HEK293 (cell line): ENCODE measurements at regions not wholly inside any gene's neighbourhood (a gene's known extent, or its start where the extent isn't known, plus 50 kb on each side); places are given as distances from the start of the nearest gene placed in this dataset.

Source experiments
- CTCF ChIA-PET: fragments of 350-600 bp; formaldehyde crosslinking; extraction: SDS; loops from one replicate; lab custom pipeline; 2021; ENCODE audit warnings: antibody characterized with exemption; lab: Yijun Ruan, JAX
- POLR2A ChIA-PET: fragments of 300-600 bp; formaldehyde crosslinking; extraction: SDS; loops from one replicate; lab custom pipeline; 2020; ENCODE audit warnings: antibody characterized with exemption, inconsistent platforms; lab: Yijun Ruan, JAX
- H3K27ac ChIP-seq: fragments of 200-500 bp; sonication (Bioruptor generic); 2 replicates; pipeline ENCODE4 v1.5.1; 2014; ENCODE audit warnings: low read depth, low read length, control low read depth, inconsistent platforms; ENCODE audit errors: extremely low read depth
- H3K36me3 ChIP-seq, 2 experiments: fragments of 200-500 bp in 1 of 2; sonication (Bioruptor generic) in 1 of 2; 1 replicate in 1 of 2; 2 replicates in 1 of 2; pipeline ENCODE4 v1.5.1; 2014 to 2017; ENCODE audit warnings: inconsistent platforms in 2 of 2, low read length in 2 of 2; ENCODE audit not compliant: control insufficient read depth in 2 of 2, insufficient read depth in 1 of 2
- H3K4me1 ChIP-seq: fragments of 200-500 bp; sonication (Bioruptor generic); 2 replicates; pipeline ENCODE4 v1.5.1; 2014; ENCODE audit warnings: mild to moderate bottlenecking, low read length, inconsistent platforms; ENCODE audit not compliant: control insufficient read depth, insufficient read depth
- H3K4me3 ChIP-seq: 2 replicates; pipeline ENCODE4 v1.5.1; 2011; ENCODE audit warnings: low read depth, mild to moderate bottlenecking, control low read depth, low read length, moderate library complexity
- H3K9me3 ChIP-seq: fragments of 200-500 bp; sonication (Bioruptor generic); 2 replicates; pipeline ENCODE4 v1.5.1; 2014; ENCODE audit warnings: low read depth, low read length, inconsistent platforms; ENCODE audit not compliant: control insufficient read depth, insufficient read depth
- GLI2 ChIP-seq: fragments of 450-650 bp; formaldehyde crosslinking; IDR thresholded peaks from 2 replicates; pipeline ENCODE4; 2017; ENCODE audit warnings: missing biosample characterization, missing genetic modification characterization, low read depth, borderline replicate concordance
- HOXD13 ChIP-seq: sonication (generic); formaldehyde crosslinking; IDR thresholded peaks from 2 replicates; pipeline ENCODE4 v1.8.0; 2022; ENCODE audit warnings: missing genetic modification reagents, borderline replicate concordance
- ZBTB48 ChIP-seq: fragments of 450-650 bp; formaldehyde crosslinking; IDR thresholded peaks from 2 replicates; pipeline ENCODE4 v1.5.1; 2016; ENCODE audit warnings: missing biosample characterization, missing genetic modification characterization
- ZEB2 ChIP-seq: fragments of 450-650 bp; formaldehyde crosslinking; IDR thresholded peaks from 2 replicates; pipeline ENCODE4 v1.5.1; 2016; ENCODE audit warnings: missing biosample characterization, missing genetic modification characterization
- ZNF140 ChIP-seq: fragments of 450-650 bp; formaldehyde crosslinking; IDR thresholded peaks from 2 replicates; pipeline ENCODE4 v1.5.1; 2016; ENCODE audit warnings: missing biosample characterization, missing genetic modification characterization
- ZNF16 ChIP-seq: fragments of 450-650 bp; formaldehyde crosslinking; IDR thresholded peaks from 2 replicates; pipeline ENCODE4 v1.5.1; 2016; ENCODE audit warnings: low read depth, missing biosample characterization, missing genetic modification characterization
- ZNF19 ChIP-seq: fragments of 450-650 bp; formaldehyde crosslinking; IDR thresholded peaks from 2 replicates; pipeline ENCODE4; 2016; ENCODE audit warnings: missing biosample characterization, missing genetic modification characterization, low read depth
- ZNF214 ChIP-seq: fragments of 450-650 bp; formaldehyde crosslinking; IDR thresholded peaks from 2 replicates; pipeline ENCODE4 v1.5.1; 2017; ENCODE audit warnings: missing biosample characterization, mild to moderate bottlenecking, missing genetic modification characterization, borderline replicate concordance
- ZNF521 ChIP-seq: fragments of 450-650 bp; formaldehyde crosslinking; IDR thresholded peaks from 2 replicates; pipeline ENCODE4 v1.5.1; 2017; ENCODE audit warnings: missing biosample characterization, mild to moderate bottlenecking, missing genetic modification characterization
- ZNF558 ChIP-seq: fragments of 450-650 bp; formaldehyde crosslinking; IDR thresholded peaks from 2 replicates; pipeline ENCODE4 v1.5.1; 2016; ENCODE audit warnings: missing biosample characterization, missing genetic modification characterization
- ZNF624 ChIP-seq: fragments of 450-650 bp; formaldehyde crosslinking; IDR thresholded peaks from 2 replicates; pipeline ENCODE4 v1.5.1; 2017; ENCODE audit warnings: missing biosample characterization, missing genetic modification characterization
- ZSCAN23 ChIP-seq: fragments of 450-650 bp; formaldehyde crosslinking; IDR thresholded peaks from 2 replicates; pipeline ENCODE4 v1.5.1; 2016; ENCODE audit warnings: missing biosample characterization, missing genetic modification characterization
- TF ChIP-seq, protein P1 (sequence below): fragments of 450-650 bp; formaldehyde crosslinking; optimal IDR thresholded peaks from 2 replicates; pipeline ENCODE3; 2016; ENCODE audit warnings: missing biosample characterization, mild to moderate bottlenecking, missing genetic modification characterization
- TF ChIP-seq, protein P2 (sequence below): fragments of 450-650 bp; formaldehyde crosslinking; IDR thresholded peaks from 2 replicates; pipeline ENCODE4 v1.5.1; 2016; ENCODE audit warnings: missing biosample characterization, missing genetic modification characterization, borderline replicate concordance
- TF ChIP-seq, protein P3 (sequence below): fragments of 450-650 bp; formaldehyde crosslinking; IDR thresholded peaks from 2 replicates; pipeline ENCODE4 v1.5.1; 2017; ENCODE audit warnings: missing biosample characterization, missing genetic modification characterization
- TF ChIP-seq, protein P4 (sequence below): fragments of 450-650 bp; formaldehyde crosslinking; IDR thresholded peaks from 2 replicates; pipeline ENCODE4 v1.5.1; 2017; ENCODE audit warnings: missing biosample characterization, missing genetic modification characterization
- TF ChIP-seq, protein P5 (sequence below): fragments of 450-650 bp; formaldehyde crosslinking; IDR thresholded peaks from 2 replicates; pipeline ENCODE4 v1.5.1; 2016; ENCODE audit warnings: missing biosample characterization, missing genetic modification characterization
- TF ChIP-seq, protein P6 (sequence below): fragments of 450-650 bp; formaldehyde crosslinking; IDR thresholded peaks from 2 replicates; pipeline ENCODE4 v1.5.1; 2016; ENCODE audit warnings: missing biosample characterization, missing genetic modification characterization

DNA sequence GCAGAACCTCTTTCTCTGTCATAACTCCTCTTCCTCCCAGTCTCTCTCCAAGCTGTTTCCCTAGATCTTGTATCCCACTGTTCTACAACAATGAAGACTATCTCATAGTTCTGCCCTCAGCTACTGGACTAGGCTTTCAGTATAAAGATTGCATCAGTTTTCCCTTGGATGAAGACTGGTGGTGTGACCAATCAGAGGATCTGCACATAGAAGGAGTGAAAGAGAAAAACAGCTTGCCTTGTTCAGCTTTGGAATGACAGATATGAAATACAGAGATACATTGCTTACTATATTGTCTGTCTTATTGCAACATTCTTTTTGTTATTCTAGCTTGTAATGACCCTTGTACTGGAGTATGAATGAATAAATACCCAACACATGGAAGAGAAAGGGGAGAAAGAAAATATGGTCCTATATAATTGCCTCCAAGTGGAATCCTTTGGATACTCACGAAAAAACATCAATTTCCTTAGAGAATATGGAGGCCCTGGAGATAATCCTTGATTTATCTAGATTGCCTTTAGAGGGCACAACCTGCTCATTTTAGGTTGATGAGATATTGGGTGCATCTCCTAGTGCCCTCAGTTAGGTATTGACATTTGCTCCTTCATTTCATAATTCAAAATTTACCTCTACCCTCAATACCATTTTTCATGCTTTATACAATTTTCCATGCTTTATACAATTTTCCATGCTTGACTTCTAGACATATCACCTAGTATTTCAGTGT is 395.8 kb downstream of the NAF1 start:
- Histone ChIP-seq H3K4me1 (no peaks in the 10 kb centered on the region), H3K36me3 (no peaks in the 10 kb centered on the region)
- TF ChIP-seq ZSCAN23 (tag by site-specific recombination) (no peak), ZEB2 (no peak), ZNF521 (tag by site-specific recombination) (no peak), ZNF214 (tag by site-specific recombination) (no peak), ZNF558 (tag by site-specific recombination) (no peak), ZNF140 (tag by site-specific recombination) (no peak), GLI2 (tag by site-specific recombination) (no peak), ZNF16 (tag by site-specific recombination) (no peak), ZNF624 (tag by site-specific recombination) (no peak), ZBTB48 (tag by site-specific recombination) (no peak), HOXD13 (no peak), ZNF19 (tag by site-specific recombination) (no peak)
- TF ChIP-seq, protein P1, sequence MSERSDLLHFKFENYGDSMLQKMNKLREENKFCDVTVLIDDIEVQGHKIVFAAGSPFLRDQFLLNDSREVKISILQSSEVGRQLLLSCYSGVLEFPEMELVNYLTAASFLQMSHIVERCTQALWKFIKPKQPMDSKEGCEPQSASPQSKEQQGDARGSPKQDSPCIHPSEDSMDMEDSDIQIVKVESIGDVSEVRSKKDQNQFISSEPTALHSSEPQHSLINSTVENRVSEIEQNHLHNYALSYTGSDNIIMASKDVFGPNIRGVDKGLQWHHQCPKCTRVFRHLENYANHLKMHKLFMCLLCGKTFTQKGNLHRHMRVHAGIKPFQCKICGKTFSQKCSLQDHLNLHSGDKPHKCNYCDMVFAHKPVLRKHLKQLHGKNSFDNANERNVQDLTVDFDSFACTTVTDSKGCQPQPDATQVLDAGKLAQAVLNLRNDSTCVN (tag by site-specific recombination): no peak
- TF ChIP-seq, protein P2, sequence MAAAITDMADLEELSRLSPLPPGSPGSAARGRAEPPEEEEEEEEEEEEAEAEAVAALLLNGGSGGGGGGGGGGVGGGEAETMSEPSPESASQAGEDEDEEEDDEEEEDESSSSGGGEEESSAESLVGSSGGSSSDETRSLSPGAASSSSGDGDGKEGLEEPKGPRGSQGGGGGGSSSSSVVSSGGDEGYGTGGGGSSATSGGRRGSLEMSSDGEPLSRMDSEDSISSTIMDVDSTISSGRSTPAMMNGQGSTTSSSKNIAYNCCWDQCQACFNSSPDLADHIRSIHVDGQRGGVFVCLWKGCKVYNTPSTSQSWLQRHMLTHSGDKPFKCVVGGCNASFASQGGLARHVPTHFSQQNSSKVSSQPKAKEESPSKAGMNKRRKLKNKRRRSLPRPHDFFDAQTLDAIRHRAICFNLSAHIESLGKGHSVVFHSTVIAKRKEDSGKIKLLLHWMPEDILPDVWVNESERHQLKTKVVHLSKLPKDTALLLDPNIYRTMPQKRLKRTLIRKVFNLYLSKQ (tag by site-specific recombination): no peak
- TF ChIP-seq, protein P3, sequence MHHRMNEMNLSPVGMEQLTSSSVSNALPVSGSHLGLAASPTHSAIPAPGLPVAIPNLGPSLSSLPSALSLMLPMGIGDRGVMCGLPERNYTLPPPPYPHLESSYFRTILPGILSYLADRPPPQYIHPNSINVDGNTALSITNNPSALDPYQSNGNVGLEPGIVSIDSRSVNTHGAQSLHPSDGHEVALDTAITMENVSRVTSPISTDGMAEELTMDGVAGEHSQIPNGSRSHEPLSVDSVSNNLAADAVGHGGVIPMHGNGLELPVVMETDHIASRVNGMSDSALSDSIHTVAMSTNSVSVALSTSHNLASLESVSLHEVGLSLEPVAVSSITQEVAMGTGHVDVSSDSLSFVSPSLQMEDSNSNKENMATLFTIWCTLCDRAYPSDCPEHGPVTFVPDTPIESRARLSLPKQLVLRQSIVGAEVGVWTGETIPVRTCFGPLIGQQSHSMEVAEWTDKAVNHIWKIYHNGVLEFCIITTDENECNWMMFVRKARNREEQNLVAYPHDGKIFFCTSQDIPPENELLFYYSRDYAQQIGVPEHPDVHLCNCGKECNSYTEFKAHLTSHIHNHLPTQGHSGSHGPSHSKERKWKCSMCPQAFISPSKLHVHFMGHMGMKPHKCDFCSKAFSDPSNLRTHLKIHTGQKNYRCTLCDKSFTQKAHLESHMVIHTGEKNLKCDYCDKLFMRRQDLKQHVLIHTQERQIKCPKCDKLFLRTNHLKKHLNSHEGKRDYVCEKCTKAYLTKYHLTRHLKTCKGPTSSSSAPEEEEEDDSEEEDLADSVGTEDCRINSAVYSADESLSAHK: no peak
- TF ChIP-seq, protein P4, sequence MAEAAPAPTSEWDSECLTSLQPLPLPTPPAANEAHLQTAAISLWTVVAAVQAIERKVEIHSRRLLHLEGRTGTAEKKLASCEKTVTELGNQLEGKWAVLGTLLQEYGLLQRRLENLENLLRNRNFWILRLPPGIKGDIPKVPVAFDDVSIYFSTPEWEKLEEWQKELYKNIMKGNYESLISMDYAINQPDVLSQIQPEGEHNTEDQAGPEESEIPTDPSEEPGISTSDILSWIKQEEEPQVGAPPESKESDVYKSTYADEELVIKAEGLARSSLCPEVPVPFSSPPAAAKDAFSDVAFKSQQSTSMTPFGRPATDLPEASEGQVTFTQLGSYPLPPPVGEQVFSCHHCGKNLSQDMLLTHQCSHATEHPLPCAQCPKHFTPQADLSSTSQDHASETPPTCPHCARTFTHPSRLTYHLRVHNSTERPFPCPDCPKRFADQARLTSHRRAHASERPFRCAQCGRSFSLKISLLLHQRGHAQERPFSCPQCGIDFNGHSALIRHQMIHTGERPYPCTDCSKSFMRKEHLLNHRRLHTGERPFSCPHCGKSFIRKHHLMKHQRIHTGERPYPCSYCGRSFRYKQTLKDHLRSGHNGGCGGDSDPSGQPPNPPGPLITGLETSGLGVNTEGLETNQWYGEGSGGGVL: no peak
- TF ChIP-seq, protein P5, sequence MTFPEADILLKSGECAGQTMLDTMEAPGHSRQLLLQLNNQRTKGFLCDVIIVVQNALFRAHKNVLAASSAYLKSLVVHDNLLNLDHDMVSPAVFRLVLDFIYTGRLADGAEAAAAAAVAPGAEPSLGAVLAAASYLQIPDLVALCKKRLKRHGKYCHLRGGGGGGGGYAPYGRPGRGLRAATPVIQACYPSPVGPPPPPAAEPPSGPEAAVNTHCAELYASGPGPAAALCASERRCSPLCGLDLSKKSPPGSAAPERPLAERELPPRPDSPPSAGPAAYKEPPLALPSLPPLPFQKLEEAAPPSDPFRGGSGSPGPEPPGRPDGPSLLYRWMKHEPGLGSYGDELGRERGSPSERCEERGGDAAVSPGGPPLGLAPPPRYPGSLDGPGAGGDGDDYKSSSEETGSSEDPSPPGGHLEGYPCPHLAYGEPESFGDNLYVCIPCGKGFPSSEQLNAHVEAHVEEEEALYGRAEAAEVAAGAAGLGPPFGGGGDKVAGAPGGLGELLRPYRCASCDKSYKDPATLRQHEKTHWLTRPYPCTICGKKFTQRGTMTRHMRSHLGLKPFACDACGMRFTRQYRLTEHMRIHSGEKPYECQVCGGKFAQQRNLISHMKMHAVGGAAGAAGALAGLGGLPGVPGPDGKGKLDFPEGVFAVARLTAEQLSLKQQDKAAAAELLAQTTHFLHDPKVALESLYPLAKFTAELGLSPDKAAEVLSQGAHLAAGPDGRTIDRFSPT: no peak
- TF ChIP-seq, protein P6, sequence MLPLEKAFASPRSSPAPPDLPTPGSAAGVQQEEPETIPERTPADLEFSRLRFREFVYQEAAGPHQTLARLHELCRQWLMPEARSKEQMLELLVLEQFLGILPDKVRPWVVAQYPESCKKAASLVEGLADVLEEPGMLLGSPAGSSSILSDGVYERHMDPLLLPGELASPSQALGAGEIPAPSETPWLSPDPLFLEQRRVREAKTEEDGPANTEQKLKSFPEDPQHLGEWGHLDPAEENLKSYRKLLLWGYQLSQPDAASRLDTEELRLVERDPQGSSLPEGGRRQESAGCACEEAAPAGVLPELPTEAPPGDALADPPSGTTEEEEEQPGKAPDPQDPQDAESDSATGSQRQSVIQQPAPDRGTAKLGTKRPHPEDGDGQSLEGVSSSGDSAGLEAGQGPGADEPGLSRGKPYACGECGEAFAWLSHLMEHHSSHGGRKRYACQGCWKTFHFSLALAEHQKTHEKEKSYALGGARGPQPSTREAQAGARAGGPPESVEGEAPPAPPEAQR (tag by site-specific recombination): no peak
- TF ChIP-seq, all 188 proteins: peak for 0
- no peak overlapping the region for H3K27ac ChIP-seq
- H3K4me3 ChIP-seq: no peak overlapping the region
- ChIA-PET POLR2A (no interaction called here), CTCF (interaction anchor here (1.0 kb wide), 1 partner anchor 12 kb away, joined by 3 read pairs; no protein-coding TSS in a partner anchor)
- H3K9me3 ChIP-seq: no peaks in the 10 kb centered on the region
